Prostate gland (tissue), 2 donors: ENCODE measurements at regions not wholly inside any gene's neighbourhood (a gene's known extent, or its start where the extent isn't known, plus 50 kb on each side); places are given as distances from the start of the nearest gene placed in this dataset.

Experiments used
- DNase-seq: peaks from one replicate; pipeline ENCODE4 v3.0.0-alpha.2; 2019; ENCODE audit warnings: low spot score
- H3K27ac ChIP-seq, 2 donors: fragments of 200-600 bp; sonication (generic); 2 replicates each; pipeline ENCODE4 v1.5.1; 2017 to 2019
- H3K27me3 ChIP-seq: fragments of 200-600 bp; sonication (generic); replicated peaks from 2 replicates; pipeline ENCODE4 v1.5.1; 2019; ENCODE audit not compliant: insufficient read depth
- H3K36me3 ChIP-seq, 2 donors: fragments of 200-600 bp; sonication (generic); 1 replicate in 1 of 2; 2 replicates in 1 of 2; pipeline versions ENCODE4 v1.5.1 to v1.8.1; 2017 to 2019
- H3K4me1 ChIP-seq: fragments of 200-600 bp; sonication (generic); replicated peaks from 2 replicates; pipeline ENCODE4 v1.5.1; 2019
- H3K4me3 ChIP-seq, 2 donors: fragments of 200-600 bp; sonication (generic); 2 replicates each; pipeline ENCODE4 v1.5.1; 2017 to 2019
- H3K9me3 ChIP-seq: fragments of 200-600 bp; sonication (generic); 2 replicates; pipeline ENCODE4 v1.5.1; 2017
- CTCF ChIP-seq, 4 experiments: fragments of 200-600 bp in 2 of 4; fragments of 450-650 bp in 2 of 4; sonication (generic) in 2 of 4; IDR thresholded peaks; 1 replicate in 3 of 4; 2 replicates in 1 of 4; pipeline ENCODE4 v1.5.1; 2016 to 2019; ENCODE audit warnings: antibody characterized with exemption in 4 of 4, mild to moderate bottlenecking in 2 of 4, moderate library complexity in 2 of 4
- POLR2A ChIP-seq: fragments of 450-650 bp; IDR thresholded peaks from one replicate; pipeline ENCODE4 v1.6.1; 2016; ENCODE audit warnings: antibody characterized with exemption, mild to moderate bottlenecking
- POLR2AphosphoS5 ChIP-seq: sonication (generic); formaldehyde crosslinking; IDR thresholded peaks from one replicate; pipeline ENCODE4 v1.6.1; 2017; ENCODE audit warnings: antibody characterized with exemption
- WGBS: methylation state at CpG from one replicate; pipeline ENCODE4 v1.1.5; 2018; 5-methylcytosine and 5-hydroxymethylcytosine counted together
- intact Hi-C: fragments of 100-400 bp; cut with DNase I; formaldehyde crosslinking; loops from one replicate; pipeline ENCODE4 v1.14.2; 2022

DNA sequence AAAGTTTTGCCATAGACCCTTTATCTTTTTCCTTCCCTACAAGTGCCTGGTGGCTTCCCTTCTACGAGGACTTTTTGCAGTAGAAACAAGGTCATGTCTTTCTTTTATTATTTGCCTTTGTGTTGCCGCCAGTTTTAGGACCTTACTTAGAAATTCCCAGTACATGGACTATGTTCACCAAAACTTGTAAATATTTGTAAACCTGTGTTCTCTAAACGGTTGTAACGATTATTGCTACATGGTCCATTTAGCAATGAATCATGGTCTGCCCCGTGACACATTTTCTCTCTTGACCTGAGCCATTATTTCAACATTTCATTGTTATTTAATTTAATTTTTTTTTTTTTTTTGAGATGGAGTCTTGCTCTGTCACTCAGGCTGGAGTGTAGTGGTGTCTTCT lies 110.7 kb downstream of the MFAP3L start:
- no peaks in the 10 kb centered on the region for H3K27me3 ChIP-seq
- no peaks in the 10 kb centered on the region for H3K36me3 ChIP-seq
- 81% methylated on average over 5 of the region's 5 CpGs for WGBS
- H3K4me1 ChIP-seq, result no peaks in the 10 kb centered on the region
- intact Hi-C loops, result no loop called here
- H3K4me3 ChIP-seq, result no peak overlapping the region
- H3K27ac ChIP-seq, result no peak overlapping the region
- TF ChIP-seq POLR2A (no peak), POLR2AphosphoS5 (no peak), CTCF (IDR thresholded peaks at IDR 0.05) (no peak)
- DNase-seq, result no peak
- no peaks in the 10 kb centered on the region for H3K9me3 ChIP-seq

DNA sequence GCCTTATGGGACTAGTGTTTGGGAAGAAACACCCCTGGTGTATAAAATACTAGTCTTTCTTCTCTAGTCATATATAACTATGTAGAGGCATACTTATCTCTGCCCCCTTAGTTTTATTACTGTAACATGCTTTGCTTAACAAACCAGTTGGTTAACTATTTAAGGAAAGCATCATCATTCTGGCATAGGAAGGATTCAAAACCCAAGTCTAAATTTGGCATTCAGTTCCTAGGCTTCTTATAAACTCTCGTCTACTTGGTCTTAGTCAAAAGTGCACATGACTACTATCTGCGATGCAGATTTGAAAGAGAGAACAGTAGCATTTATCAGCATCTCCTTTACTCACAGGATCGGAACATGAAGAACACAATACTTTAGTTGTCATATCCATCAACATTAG lies 111.3 kb downstream of the MFAP3L start:
- no peak for TF ChIP-seq POLR2A
- TF ChIP-seq CTCF (IDR thresholded peaks at IDR 0.05), result no peak
- no peak for TF ChIP-seq POLR2AphosphoS5
- H3K36me3 ChIP-seq, result no peaks in the 10 kb centered on the region
- intact Hi-C loops, result no loop called here
- no peaks in the 10 kb centered on the region for H3K9me3 ChIP-seq
- no peak for DNase-seq
- H3K27ac ChIP-seq, result no peak overlapping the region
- no peaks in the 10 kb centered on the region for H3K4me1 ChIP-seq
- H3K27me3 ChIP-seq, result no peaks in the 10 kb centered on the region
- H3K4me3 ChIP-seq, result no peak overlapping the region
- 82% methylated on average over 3 of the region's 3 CpGs for WGBS

GRCh38 chr4:169912996-169913395 lies 113.2 kb downstream of the MFAP3L start:
- TF ChIP-seq POLR2AphosphoS5 (no peak), CTCF (IDR thresholded peaks at IDR 0.05) (no peak), POLR2A (no peak)

DNA sequence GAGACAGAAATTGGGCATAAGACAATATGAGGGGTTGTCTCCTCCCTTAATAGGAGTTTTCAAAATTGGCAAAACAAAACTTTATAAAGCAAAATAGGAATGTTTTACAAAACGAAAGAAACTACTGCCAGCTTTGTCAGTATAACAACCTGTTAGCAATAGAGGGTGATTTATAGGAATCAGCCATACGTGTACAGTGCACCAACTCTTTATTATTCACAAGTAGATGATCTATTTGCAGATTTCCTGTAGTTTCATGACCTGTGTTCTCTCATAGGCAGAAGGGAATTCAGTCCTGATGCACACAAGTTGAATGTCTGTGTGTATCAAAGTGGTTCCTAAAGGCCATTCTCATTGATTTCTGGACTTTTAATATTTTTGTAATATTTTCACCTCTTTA lies 116.3 kb downstream of the MFAP3L start:
- Histone ChIP-seq H3K27ac (no peak overlapping the region), H3K4me1 (no peaks in the 10 kb centered on the region), H3K27me3 (no peaks in the 10 kb centered on the region), H3K36me3 (no peaks in the 10 kb centered on the region), H3K4me3 (no peak overlapping the region), H3K9me3 (no peaks in the 10 kb centered on the region)
- 55% methylated on average over 2 of the region's 2 CpGs for WGBS
- DNase-seq, result no peak
- intact Hi-C loops, result no loop called here
- no peak for TF ChIP-seq POLR2AphosphoS5
- TF ChIP-seq CTCF (IDR thresholded peaks at IDR 0.05), result no peak
- no peak for TF ChIP-seq POLR2A

More at GRCh38 chr4:169912996-169913395, 113.2 kb downstream of the MFAP3L start:
- no peaks in the 10 kb centered on the region for H3K9me3 ChIP-seq
- no peak overlapping the region for H3K27ac ChIP-seq
- no peaks in the 10 kb centered on the region for H3K36me3 ChIP-seq
- no peaks in the 10 kb centered on the region for H3K4me1 ChIP-seq
- intact Hi-C loops, result no loop called here
- no peak overlapping the region for H3K4me3 ChIP-seq
- DNase-seq, result no peak
- 60% methylated on average over 3 of the region's 3 CpGs for WGBS
- no peaks in the 10 kb centered on the region for H3K27me3 ChIP-seq

DNA sequence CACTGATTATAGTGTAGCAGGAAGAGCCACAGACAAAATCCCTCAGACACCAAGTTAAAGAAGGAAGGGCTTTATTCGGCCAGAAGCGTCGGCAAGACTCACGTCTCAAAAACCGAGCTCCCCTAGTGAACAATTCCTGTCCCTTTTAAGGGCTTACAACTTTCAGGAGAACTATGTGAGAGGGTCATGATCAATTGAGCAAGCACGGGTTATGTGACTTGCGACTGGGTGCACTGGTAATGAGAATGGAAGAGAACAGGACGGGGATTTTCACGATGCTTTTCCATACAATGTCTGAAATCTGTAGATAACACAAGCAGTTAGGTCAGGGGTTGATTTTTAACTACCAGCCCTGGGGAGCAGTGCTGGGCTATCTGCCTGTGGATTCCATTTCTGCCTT lies 116.7 kb downstream of the MFAP3L start:
- WGBS, result 84% methylated on average over 9 of the region's 9 CpGs

More for the DNA sequence above, 116.7 kb downstream of the MFAP3L start:
- Histone ChIP-seq H3K9me3 (no peaks in the 10 kb centered on the region), H3K27ac (no peak overlapping the region), H3K36me3 (no peaks in the 10 kb centered on the region), H3K4me3 (no peak overlapping the region), H3K4me1 (no peaks in the 10 kb centered on the region), H3K27me3 (no peaks in the 10 kb centered on the region)
- intact Hi-C loops, result no loop called here
- TF ChIP-seq CTCF (IDR thresholded peaks at IDR 0.05) (no peak), POLR2AphosphoS5 (no peak), POLR2A (no peak)
- DNase-seq, result no peak
